H1 (cell line): ENCODE measurements at regions not wholly inside any gene's neighbourhood (a gene's known extent, or its start where the extent isn't known, plus 50 kb on each side); places are given as distances from the start of the nearest gene placed in this dataset.

Source experiments
- CTCF ChIA-PET: fragments of 300-600 bp; sonication (Branson Sonifier 250); formaldehyde crosslinking; loops from one replicate; lab custom pipeline; 2021; ENCODE audit not compliant: partially characterized antibody; lab: Charles Lee
- POLR2A ChIA-PET: fragments of 300-600 bp; sonication (Branson Sonifier 250); formaldehyde crosslinking; loops from one replicate; lab custom pipeline; 2021; ENCODE audit warnings: inconsistent platforms; ENCODE audit not compliant: partially characterized antibody; lab: Charles Lee
- DNase-seq, 2 experiments: peaks; one replicate each; pipeline versions ENCODE4 v3.0.0 to v3.0.0-alpha.2; 2010 to 2022; ENCODE audit warnings: low spot score in 2 of 2, low read depth in 1 of 2, mixed read lengths in 1 of 2
- FAIRE-seq: peaks from 2 replicates; lab custom pipeline; 2011; peaks lifted over from hg19 to GRCh38; lab: Jason Lieb, UNC
- H2AFZ ChIP-seq: 2 replicates; pipeline ENCODE4 v1.8.1; 2012; ENCODE audit warnings: low read length, inconsistent platforms
- H2AK5ac ChIP-seq: 2 replicates; pipeline ENCODE4 v1.6.1; 2013; ENCODE audit warnings: low read depth, low read length
- H2BK120ac ChIP-seq: replicated peaks from 2 replicates; pipeline ENCODE3; 2013; ENCODE audit warnings: low read depth, low read length, inconsistent platforms
- H2BK12ac ChIP-seq: 2 replicates; pipeline ENCODE4 v1.6.1; 2013; ENCODE audit warnings: low read depth, low read length
- H2BK15ac ChIP-seq: 2 replicates; pipeline ENCODE4 v1.6.1; 2013; ENCODE audit warnings: low read length
- H2BK20ac ChIP-seq: 2 replicates; pipeline ENCODE4 v1.6.1; 2013; ENCODE audit warnings: low read length
- H2BK5ac ChIP-seq: 2 replicates; pipeline ENCODE4 v1.6.1; 2013; ENCODE audit warnings: low read depth, low read length
- H3K14ac ChIP-seq: 2 replicates; pipeline ENCODE4 v1.6.1; 2013; ENCODE audit warnings: inconsistent platforms; ENCODE audit not compliant: insufficient read length
- H3K18ac ChIP-seq: 2 replicates; pipeline ENCODE4 v1.6.1; 2013; ENCODE audit warnings: low read length; ENCODE audit errors: extremely low read depth
- H3K23ac ChIP-seq: 2 replicates; pipeline ENCODE4 v1.6.1; 2013; ENCODE audit warnings: inconsistent platforms; ENCODE audit not compliant: insufficient read length
- H3K23me2 ChIP-seq: 2 replicates; pipeline ENCODE4 v1.6.1; 2013; ENCODE audit warnings: low read depth, low read length
- H3K27ac ChIP-seq: 2 replicates; pipeline ENCODE4 v1.6.1; 2011; ENCODE audit warnings: low read depth, low read length, inconsistent platforms
- H3K27me3 ChIP-seq, 4 experiments: replicated peaks in 1 of 4; 1 replicate in 1 of 4; 2 replicates in 3 of 4; pipeline versions ENCODE4 v1.6.1 to v1.8.1; 2011 to 2013; ENCODE audit warnings: low read length in 3 of 4, mild to moderate bottlenecking in 3 of 4, inconsistent platforms in 2 of 4, mixed read lengths in 2 of 4, moderate library complexity in 1 of 4; ENCODE audit not compliant: control insufficient read depth in 3 of 4, insufficient read depth in 3 of 4; ENCODE audit errors: extremely low read depth in 1 of 4
- H3K36me3 ChIP-seq, 4 experiments: 2 replicates each; pipeline versions ENCODE4 v1.6.1 to v1.8.1; 2011 to 2013; ENCODE audit warnings: mild to moderate bottlenecking in 4 of 4, low read length in 3 of 4, moderate library complexity in 2 of 4, control low read depth in 1 of 4, inconsistent platforms in 1 of 4; ENCODE audit not compliant: insufficient read depth in 4 of 4, control insufficient read depth in 2 of 4
- H3K4ac ChIP-seq: replicated peaks from 2 replicates; pipeline ENCODE3; 2013; ENCODE audit warnings: low read length, low read depth, mixed read lengths, inconsistent platforms; ENCODE audit not compliant: insufficient read length
- H3K4me1 ChIP-seq, 4 experiments: replicated peaks in 1 of 4; 1 replicate in 1 of 4; 2 replicates in 3 of 4; pipeline versions ENCODE4 v1.6.1 to v1.8.1; 2011 to 2013; ENCODE audit warnings: low read length in 3 of 4, inconsistent platforms in 2 of 4, mixed read lengths in 1 of 4; ENCODE audit not compliant: insufficient read depth in 4 of 4, control insufficient read depth in 3 of 4
- H3K4me2 ChIP-seq, 2 experiments: 2 replicates each; pipeline versions ENCODE4 v1.6.1 to v1.8.1; 2011 to 2013; ENCODE audit warnings: low read depth in 2 of 2, low read length in 2 of 2, control low read depth in 1 of 2, inconsistent platforms in 1 of 2, mild to moderate bottlenecking in 1 of 2; ENCODE audit not compliant: insufficient read depth in 1 of 2
- H3K4me3 ChIP-seq, 4 experiments: fragments of 200-600, 300-600 bp in 1 of 4; sonication (generic), shearing (Covaris generic), sonication (Bioruptor Twin) in 1 of 4; 2 replicates each; pipeline versions ENCODE4 v1.5.1 to v1.8.1; 2011 to 2016; ENCODE audit warnings: low read length in 4 of 4, low read depth in 3 of 4, control low read depth in 2 of 4, inconsistent platforms in 2 of 4, mild to moderate bottlenecking in 2 of 4, mixed read lengths in 1 of 4, moderate library complexity in 1 of 4; ENCODE audit not compliant: insufficient read depth in 2 of 4; ENCODE audit errors: extremely low read depth in 1 of 4
- H3K56ac ChIP-seq: replicated peaks from 2 replicates; pipeline ENCODE3; 2013; ENCODE audit warnings: low read depth, mild to moderate bottlenecking, mixed read lengths, low read length, inconsistent platforms; ENCODE audit not compliant: insufficient read length
- H3K79me1 ChIP-seq: 2 replicates; pipeline ENCODE4 v1.6.1; 2013; ENCODE audit warnings: low read depth, low read length, control low read depth
- H3K79me2 ChIP-seq, 2 experiments: 2 replicates each; pipeline versions ENCODE4 v1.6.1 to v1.8.1; 2012 to 2013; ENCODE audit warnings: low read length in 2 of 2, mild to moderate bottlenecking in 2 of 2, inconsistent platforms in 1 of 2; ENCODE audit not compliant: insufficient read depth in 2 of 2, control insufficient read depth in 1 of 2
- H3K9ac ChIP-seq, 4 experiments: replicated peaks in 1 of 4; 1 replicate in 1 of 4; 2 replicates in 3 of 4; pipeline versions ENCODE4 v1.6.1 to v1.8.1; 2011 to 2013; ENCODE audit warnings: low read depth in 3 of 4, low read length in 3 of 4, control low read depth in 2 of 4, mild to moderate bottlenecking in 2 of 4, moderate library complexity in 2 of 4, inconsistent platforms in 1 of 4; ENCODE audit errors: extremely low read depth in 1 of 4
- H3K9me3 ChIP-seq, 2 experiments: 2 replicates each; pipeline versions ENCODE4 v1.6.1 to v1.8.1; 2012 to 2013; ENCODE audit warnings: mild to moderate bottlenecking in 2 of 2, moderate library complexity in 2 of 2, control low read depth in 1 of 2, inconsistent platforms in 1 of 2, low read depth in 1 of 2, low read length in 1 of 2, mixed read lengths in 1 of 2; ENCODE audit not compliant: insufficient read depth in 2 of 2
- H4K20me1 ChIP-seq, 2 experiments: replicated peaks in 1 of 2; 2 replicates each; pipeline versions ENCODE3 to v1.8.1; 2011 to 2013; ENCODE audit warnings: inconsistent platforms in 2 of 2, low read length in 2 of 2, mild to moderate bottlenecking in 1 of 2; ENCODE audit not compliant: insufficient read depth in 2 of 2, control insufficient read depth in 1 of 2
- H4K5ac ChIP-seq: 2 replicates; pipeline ENCODE4 v1.6.1; 2013; ENCODE audit warnings: low read length, low read depth, mixed read lengths, inconsistent platforms; ENCODE audit not compliant: insufficient read length
- H4K8ac ChIP-seq: 2 replicates; pipeline ENCODE4 v1.8.0; 2013; ENCODE audit warnings: mild to moderate bottlenecking, moderate library complexity, low read length, inconsistent platforms; ENCODE audit not compliant: insufficient read depth; ENCODE audit errors: extremely low read depth
- H4K91ac ChIP-seq: replicated peaks from 2 replicates; pipeline ENCODE3; 2013; ENCODE audit warnings: low read length, mixed read lengths, inconsistent platforms; ENCODE audit not compliant: insufficient read length
- CHD1 ChIP-seq: IDR thresholded peaks from 2 replicates; pipeline ENCODE4 v1.6.1; 2012; ENCODE audit warnings: low read depth, low read length, improper control_type of control experiment
- CHD2 ChIP-seq: IDR thresholded peaks from 2 replicates; pipeline ENCODE4 v1.6.1; 2012; ENCODE audit warnings: low read length, improper control_type of control experiment
- EZH2 ChIP-seq: fragments of 200-600 bp; sonication (generic); IDR thresholded peaks from 2 replicates; pipeline ENCODE4 v1.7.1; 2012; ENCODE audit warnings: low read depth, mild to moderate bottlenecking, moderate library complexity, low read length, inconsistent platforms; ENCODE audit not compliant: severe bottlenecking
- HDAC6 ChIP-seq: IDR thresholded peaks from one replicate; pipeline ENCODE4 v1.7.1; 2012; ENCODE audit warnings: low read depth, mild to moderate bottlenecking, inconsistent platforms, low read length, moderate library complexity
- JUND ChIP-seq: IDR thresholded peaks from 2 replicates; pipeline ENCODE4 v1.6.1; 2011; ENCODE audit warnings: mild to moderate bottlenecking, improper control_type of control experiment, low read length
- RFX5 ChIP-seq: IDR thresholded peaks from 2 replicates; pipeline ENCODE4 v1.6.1; 2011; ENCODE audit warnings: low read depth, low read length, improper control_type of control experiment, borderline replicate concordance
- TAF1 ChIP-seq: IDR thresholded peaks from 2 replicates; pipeline ENCODE4 v1.6.1; 2011; ENCODE audit warnings: mild to moderate bottlenecking, low read depth, low read length
- WGBS, 2 experiments: shearing (Covaris generic) in 1 of 2; methylation state at CpG; one replicate each; pipeline versions ENCODE4 v1.1.6 to v1.1.7; 2013 to 2015; ENCODE audit warnings: low lambda C conversion rate in 2 of 2, mixed read lengths in 2 of 2, inconsistent platforms in 1 of 2, low coverage in 1 of 2, missing lambda C conversion rate in 1 of 2; ENCODE audit not compliant: insufficient replicate concordance in 2 of 2, insufficient coverage in 1 of 2, insufficient read length in 1 of 2; ENCODE audit errors: extremely low coverage in 1 of 2, missing lambda C conversion rate in 1 of 2; 5-methylcytosine and 5-hydroxymethylcytosine counted together
- TF ChIP-seq, protein P1 (sequence below): IDR thresholded peaks from 2 replicates; pipeline ENCODE4 v1.6.1; 2011; ENCODE audit warnings: low read length, improper control_type of control experiment
- TF ChIP-seq, protein P2 (sequence below): IDR thresholded peaks from 2 replicates; pipeline ENCODE4 v1.6.1; 2012; ENCODE audit warnings: low read length, inconsistent platforms

DNA sequence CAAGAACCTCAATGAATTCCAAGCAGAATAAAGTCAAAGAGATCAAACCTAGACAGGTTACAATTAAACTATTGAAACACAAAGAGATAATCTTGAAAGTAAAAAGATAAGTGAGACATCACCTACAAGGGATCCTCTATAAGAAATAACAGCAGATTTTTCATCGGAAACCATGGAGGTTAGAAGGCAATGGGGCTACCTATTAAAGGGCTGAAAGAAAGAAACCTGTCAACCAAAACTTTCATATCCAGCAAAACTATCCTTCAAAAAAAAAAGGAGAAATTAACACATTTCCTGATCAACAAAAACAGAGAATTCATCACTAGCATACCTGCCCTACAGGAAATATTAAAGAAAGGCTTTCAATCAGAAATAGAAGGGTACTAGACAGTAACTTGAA is 244.9 kb downstream of the ARHGAP12 start:
- H3K4me2 ChIP-seq, result no peak overlapping the region
- H3K9me3 ChIP-seq, result peaks cover 34 to 37% of the 10 kb centered on the region in 2 experiments
- H3K4me1 ChIP-seq, result no peaks in the 10 kb centered on the region
- H2BK20ac ChIP-seq, result no peak overlapping the region
- H2BK12ac ChIP-seq, result no peak overlapping the region
- H3K23ac ChIP-seq, result no peak overlapping the region
- no peaks in the 10 kb centered on the region for H3K36me3 ChIP-seq
- H4K91ac ChIP-seq, result no peak overlapping the region
- no peaks in the 10 kb centered on the region for H4K20me1 ChIP-seq
- TF ChIP-seq JUND (no peak), HDAC6 (no peak), CHD2 (no peak), EZH2 (no peak), TAF1 (no peak), RFX5 (no peak), CHD1 (no peak)
- TF ChIP-seq, protein P1, sequence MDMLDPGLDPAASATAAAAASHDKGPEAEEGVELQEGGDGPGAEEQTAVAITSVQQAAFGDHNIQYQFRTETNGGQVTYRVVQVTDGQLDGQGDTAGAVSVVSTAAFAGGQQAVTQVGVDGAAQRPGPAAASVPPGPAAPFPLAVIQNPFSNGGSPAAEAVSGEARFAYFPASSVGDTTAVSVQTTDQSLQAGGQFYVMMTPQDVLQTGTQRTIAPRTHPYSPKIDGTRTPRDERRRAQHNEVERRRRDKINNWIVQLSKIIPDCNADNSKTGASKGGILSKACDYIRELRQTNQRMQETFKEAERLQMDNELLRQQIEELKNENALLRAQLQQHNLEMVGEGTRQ, result no peak
- TF ChIP-seq, protein P2, sequence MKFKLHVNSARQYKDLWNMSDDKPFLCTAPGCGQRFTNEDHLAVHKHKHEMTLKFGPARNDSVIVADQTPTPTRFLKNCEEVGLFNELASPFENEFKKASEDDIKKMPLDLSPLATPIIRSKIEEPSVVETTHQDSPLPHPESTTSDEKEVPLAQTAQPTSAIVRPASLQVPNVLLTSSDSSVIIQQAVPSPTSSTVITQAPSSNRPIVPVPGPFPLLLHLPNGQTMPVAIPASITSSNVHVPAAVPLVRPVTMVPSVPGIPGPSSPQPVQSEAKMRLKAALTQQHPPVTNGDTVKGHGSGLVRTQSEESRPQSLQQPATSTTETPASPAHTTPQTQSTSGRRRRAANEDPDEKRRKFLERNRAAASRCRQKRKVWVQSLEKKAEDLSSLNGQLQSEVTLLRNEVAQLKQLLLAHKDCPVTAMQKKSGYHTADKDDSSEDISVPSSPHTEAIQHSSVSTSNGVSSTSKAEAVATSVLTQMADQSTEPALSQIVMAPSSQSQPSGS, result no peak
- POLR2A ChIA-PET, result no interaction called here
- H3K23me2 ChIP-seq, result no peaks in the 10 kb centered on the region
- no peak overlapping the region for H3K27ac ChIP-seq
- no peak overlapping the region for H2AK5ac ChIP-seq
- H3K18ac ChIP-seq, result no peak overlapping the region
- H3K14ac ChIP-seq, result no peak overlapping the region
- H3K9ac ChIP-seq, result no peak overlapping the region
- H3K4ac ChIP-seq, result no peak overlapping the region
- H3K79me1 ChIP-seq, result no peaks in the 10 kb centered on the region
- H3K56ac ChIP-seq, result no peak overlapping the region
- H3K27me3 ChIP-seq, result no peaks in the 10 kb centered on the region
- no peak overlapping the region for H3K4me3 ChIP-seq
- no peak overlapping the region for H2BK120ac ChIP-seq
- no peak overlapping the region for H2BK5ac ChIP-seq
- FAIRE-seq (no peak), DNase-seq (no peak)
- CTCF ChIA-PET, result no interaction called here
- H2BK15ac ChIP-seq, result no peak overlapping the region
- no peak overlapping the region for H4K5ac ChIP-seq
- no peak overlapping the region for H2AFZ ChIP-seq
- no peaks in the 10 kb centered on the region for H3K79me2 ChIP-seq
- WGBS, 2 experiments, result 89% methylated on average over 1 of the region's 1 CpG; no CpG with 5 or more reads in 1 of the 2 experiments
- no peak overlapping the region for H4K8ac ChIP-seq
